ENCODE measurements at regions not wholly inside any gene's neighbourhood (a gene's known extent, or its start where the extent isn't known, plus 50 kb on each side); places are given as distances from the start of the nearest gene placed in this dataset.

- no peak overlapping the region for H3K4me3 ChIP-seq (ENCODE audit: control insufficient read depth, low read depth, low read length)
- DNase-seq (ENCODE audit: low read depth) = no peak
- TF ChIP-seq CTCF (conservative IDR thresholded peaks at IDR 0.05; ENCODE audit: control insufficient read depth, insufficient read depth, low read depth, low read length) = no peak
Measured at GRCh38 chr3:10629671-10630040, 124.3 kb upstream of the ATP2B2 start.

GRCh38 chr3:10631224-10631623 lies 125.8 kb upstream of the ATP2B2 start:
- no peak for DNase-seq (ENCODE audit: low read depth)
- no peak overlapping the region for H3K4me3 ChIP-seq (ENCODE audit: control insufficient read depth, low read depth, low read length)
- no peak for TF ChIP-seq CTCF (conservative IDR thresholded peaks at IDR 0.05; ENCODE audit: control insufficient read depth, insufficient read depth, low read depth, low read length)

- TF ChIP-seq CTCF (conservative IDR thresholded peaks at IDR 0.05; ENCODE audit: control insufficient read depth, insufficient read depth, low read depth, low read length) = no peak
Measured at GRCh38 chr3:10632125-10632524, 126.7 kb upstream of the ATP2B2 start.

GRCh38 chr3:10632741-10633140 lies 127.4 kb upstream of the ATP2B2 start:
- TF ChIP-seq CTCF (conservative IDR thresholded peaks at IDR 0.05; ENCODE audit: control insufficient read depth, insufficient read depth, low read depth, low read length) = no peak
- DNase-seq (ENCODE audit: low read depth) = no peak
- H3K4me3 ChIP-seq (ENCODE audit: control insufficient read depth, low read depth, low read length) = no peak overlapping the region

More at GRCh38 chr3:10632125-10632524, 126.7 kb upstream of the ATP2B2 start:
- no peak overlapping the region for H3K4me3 ChIP-seq (ENCODE audit: control insufficient read depth, low read depth, low read length)
- DNase-seq (ENCODE audit: low read depth) = no peak

- no peak for TF ChIP-seq CTCF (conservative IDR thresholded peaks at IDR 0.05; ENCODE audit: control insufficient read depth, insufficient read depth, low read depth, low read length)
- DNase-seq (ENCODE audit: low read depth) = no peak
- no peak overlapping the region for H3K4me3 ChIP-seq (ENCODE audit: control insufficient read depth, low read depth, low read length)
Measured at GRCh38 chr3:10635446-10636076, 130.2 kb upstream of the ATP2B2 start.

- no peak for DNase-seq (ENCODE audit: low read depth)
- TF ChIP-seq CTCF (conservative IDR thresholded peaks at IDR 0.05; ENCODE audit: control insufficient read depth, insufficient read depth, low read depth, low read length) = no peak
- H3K4me3 ChIP-seq (ENCODE audit: control insufficient read depth, low read depth, low read length) = no peak overlapping the region
Measured at GRCh38 chr3:10637342-10637741, 132.0 kb upstream of the ATP2B2 start.

- TF ChIP-seq CTCF (conservative IDR thresholded peaks at IDR 0.05; ENCODE audit: control insufficient read depth, insufficient read depth, low read depth, low read length) = no peak
- no peak for DNase-seq (ENCODE audit: low read depth)
- H3K4me3 ChIP-seq (ENCODE audit: control insufficient read depth, low read depth, low read length) = no peak overlapping the region
Measured at GRCh38 chr3:10638466-10638865, 133.1 kb upstream of the ATP2B2 start.
